DOHH2 (cell line): ENCODE measurements at regions not wholly inside any gene's neighbourhood (a gene's known extent, or its start where the extent isn't known, plus 50 kb on each side); places are given as distances from the start of the nearest gene placed in this dataset.

Experiments
- EZH2phosphoT487 ChIP-seq: fragments of 200-600 bp; sonication (generic); IDR thresholded peaks from 2 replicates; pipeline ENCODE4 v1.6.1; 2017; ENCODE audit warnings: borderline replicate concordance, mild to moderate bottlenecking, antibody characterized with exemption, low read length, moderate library complexity, mixed read lengths
- TF ChIP-seq, protein P1 (sequence below): fragments of 200-600 bp; sonication (generic); IDR thresholded peaks from one replicate; pipeline ENCODE4 v1.5.1; 2014; ENCODE audit warnings: antibody characterized with exemption, mild to moderate bottlenecking, low read depth, low read length; ENCODE audit not compliant: poor library complexity, severe bottlenecking

DNA sequence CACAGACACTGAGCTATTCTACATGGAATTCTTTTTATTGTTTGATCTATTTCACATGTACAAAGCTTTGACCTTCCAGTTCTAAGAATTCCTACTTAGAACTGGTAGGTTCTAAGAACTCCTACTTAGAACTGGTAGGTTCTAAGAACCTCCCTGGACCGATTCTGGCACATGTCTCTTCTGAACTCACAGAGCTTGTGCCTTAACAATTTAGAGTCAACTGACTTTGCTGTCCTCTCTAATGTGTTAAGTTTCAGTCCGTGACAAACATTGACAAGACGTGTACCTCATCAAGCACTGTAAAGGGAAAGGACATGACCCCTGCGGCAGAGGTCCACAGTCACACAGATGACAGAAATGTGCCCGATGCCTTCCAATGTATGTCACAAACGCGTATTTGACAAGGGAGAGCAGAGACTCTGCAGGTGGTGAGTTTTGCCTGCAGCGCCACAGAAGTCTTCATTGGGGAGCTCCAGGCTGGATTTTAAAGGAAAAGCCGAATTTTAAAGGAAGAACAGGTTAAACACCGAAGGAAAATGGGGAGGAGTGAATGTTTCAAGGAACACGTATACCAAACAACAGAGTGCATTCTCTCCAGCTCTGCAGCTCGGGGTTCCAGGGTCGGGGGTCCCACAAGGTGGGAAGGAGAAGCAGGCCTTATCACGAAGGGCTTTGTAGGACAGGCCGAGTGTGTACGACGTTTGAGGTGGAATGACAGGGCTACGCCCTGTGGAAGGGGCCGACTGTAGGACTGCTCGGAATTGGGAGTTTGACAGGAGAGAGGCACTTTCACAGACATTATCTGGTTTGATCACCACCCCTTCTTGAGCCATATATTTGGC, 161.1 kb upstream of the KLF14 start:
- TF ChIP-seq, protein P1, sequence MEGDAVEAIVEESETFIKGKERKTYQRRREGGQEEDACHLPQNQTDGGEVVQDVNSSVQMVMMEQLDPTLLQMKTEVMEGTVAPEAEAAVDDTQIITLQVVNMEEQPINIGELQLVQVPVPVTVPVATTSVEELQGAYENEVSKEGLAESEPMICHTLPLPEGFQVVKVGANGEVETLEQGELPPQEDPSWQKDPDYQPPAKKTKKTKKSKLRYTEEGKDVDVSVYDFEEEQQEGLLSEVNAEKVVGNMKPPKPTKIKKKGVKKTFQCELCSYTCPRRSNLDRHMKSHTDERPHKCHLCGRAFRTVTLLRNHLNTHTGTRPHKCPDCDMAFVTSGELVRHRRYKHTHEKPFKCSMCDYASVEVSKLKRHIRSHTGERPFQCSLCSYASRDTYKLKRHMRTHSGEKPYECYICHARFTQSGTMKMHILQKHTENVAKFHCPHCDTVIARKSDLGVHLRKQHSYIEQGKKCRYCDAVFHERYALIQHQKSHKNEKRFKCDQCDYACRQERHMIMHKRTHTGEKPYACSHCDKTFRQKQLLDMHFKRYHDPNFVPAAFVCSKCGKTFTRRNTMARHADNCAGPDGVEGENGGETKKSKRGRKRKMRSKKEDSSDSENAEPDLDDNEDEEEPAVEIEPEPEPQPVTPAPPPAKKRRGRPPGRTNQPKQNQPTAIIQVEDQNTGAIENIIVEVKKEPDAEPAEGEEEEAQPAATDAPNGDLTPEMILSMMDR, result no peak
- no peak for TF ChIP-seq EZH2phosphoT487
